WTC11 (cell line): ENCODE measurements at regions not wholly inside any gene's neighbourhood (a gene's known extent, or its start where the extent isn't known, plus 50 kb on each side); places are given as distances from the start of the nearest gene placed in this dataset.
"Not testable (repeated sequence)": the region's sequence is repeated elsewhere in the genome, so short reads cannot be mapped to it uniquely, and the experiment has no call there.

Experiments used
- ATAC-seq: fragments of 200-7000 bp; cut with Tn5 transposase; 2 replicates; pipeline ENCODE4 v1.10.0; 2021; ENCODE audit warnings: mild to moderate bottlenecking, moderate library complexity
- CTCF ChIA-PET: fragments of 300-600 bp; sonication (Branson Sonifier 250); formaldehyde crosslinking; loops from one replicate; lab custom pipeline; 2021; ENCODE audit warnings: antibody characterized with exemption; lab: Charles Lee
- POLR2A ChIA-PET: fragments of 350-600 bp; sonication (Branson Sonifier 250); formaldehyde crosslinking; loops from one replicate; lab custom pipeline; 2021; ENCODE audit warnings: antibody characterized with exemption; lab: Charles Lee
- DNase-seq: peaks from one replicate; pipeline ENCODE4 v3.0.0; 2021; ENCODE audit warnings: low spot score
- H3K27ac Mint-ChIP-seq: 2 replicates; pipeline ENCODE4 v1.8.0; 2021; ENCODE audit warnings: mixed read lengths
- H3K27me3 Mint-ChIP-seq: 2 replicates; pipeline ENCODE4 v1.8.0; 2021; ENCODE audit warnings: low read depth, mild to moderate bottlenecking, moderate library complexity, mixed read lengths
- H3K36me3 Mint-ChIP-seq: 2 replicates; pipeline ENCODE4 v1.8.0; 2021; ENCODE audit warnings: mixed read lengths
- H3K4me1 Mint-ChIP-seq: 2 replicates; pipeline ENCODE4 v1.8.0; 2022; ENCODE audit warnings: mixed read lengths
- H3K4me3 Mint-ChIP-seq: 2 replicates; pipeline ENCODE4 v1.8.0; 2021; ENCODE audit warnings: mild to moderate bottlenecking, moderate library complexity, mixed read lengths
- H3K9me3 Mint-ChIP-seq: 2 replicates; pipeline ENCODE4 v1.8.0; 2021; ENCODE audit warnings: mixed read lengths
- JUN ChIP-seq: sonication (generic); formaldehyde crosslinking; IDR thresholded peaks from 2 replicates; pipeline ENCODE4 v1.8.0; 2023; ENCODE audit warnings: mild to moderate bottlenecking, missing genetic modification reagents
- MXD4 ChIP-seq: fragments of 250-450 bp; sonication (Bioruptor Pico); IDR thresholded peaks from 2 replicates; pipeline ENCODE4 v1.8.0; 2021; ENCODE audit warnings: mild to moderate bottlenecking, moderate library complexity, borderline replicate concordance
- NFE2L1 ChIP-seq: sonication (generic); formaldehyde crosslinking; IDR thresholded peaks from 2 replicates; pipeline ENCODE4 v1.8.1; 2023; ENCODE audit warnings: missing genetic modification reagents
- OVOL2 ChIP-seq: fragments of 250-450 bp; sonication (Bioruptor Pico); IDR thresholded peaks from 2 replicates; pipeline ENCODE4 v1.9.0; 2021; ENCODE audit warnings: mild to moderate bottlenecking, borderline replicate concordance
- PREB ChIP-seq: sonication (generic); formaldehyde crosslinking; IDR thresholded peaks from 2 replicates; pipeline ENCODE4 v1.8.1; 2022; ENCODE audit warnings: mild to moderate bottlenecking, missing genetic modification reagents, moderate library complexity, borderline replicate concordance
- SMAD4 ChIP-seq: sonication (generic); formaldehyde crosslinking; IDR thresholded peaks from 2 replicates; pipeline ENCODE4 v1.8.0; 2022; ENCODE audit warnings: mild to moderate bottlenecking, missing genetic modification reagents
- ZNF138 ChIP-seq: sonication (generic); formaldehyde crosslinking; conservative IDR thresholded peaks from 2 replicates; pipeline ENCODE4 v1.8.1; 2022; ENCODE audit warnings: mild to moderate bottlenecking, moderate library complexity, missing genetic modification reagents
- ZNF317 ChIP-seq: sonication (generic); formaldehyde crosslinking; IDR thresholded peaks from 2 replicates; pipeline ENCODE4 v1.8.1; 2023; ENCODE audit warnings: low read depth, mild to moderate bottlenecking, moderate library complexity, missing genetic modification reagents, borderline replicate concordance
- ZNF512 ChIP-seq: sonication (generic); formaldehyde crosslinking; IDR thresholded peaks from 2 replicates; pipeline ENCODE4 v1.8.1; 2022; ENCODE audit warnings: missing genetic modification reagents, borderline replicate concordance
- TF ChIP-seq, protein P1 (sequence below): sonication (generic); formaldehyde crosslinking; IDR thresholded peaks from 2 replicates; pipeline ENCODE4 v1.8.1; 2023; ENCODE audit warnings: mild to moderate bottlenecking, missing genetic modification reagents, moderate library complexity
- TF ChIP-seq, protein P2 (sequence below): fragments of 250-450 bp; sonication (Bioruptor Pico); IDR thresholded peaks from 2 replicates; pipeline ENCODE4 v1.9.0; 2021; ENCODE audit warnings: moderate library complexity, mild to moderate bottlenecking, inconsistent platforms, borderline replicate concordance
- TF ChIP-seq, protein P3 (sequence below): fragments of 250-450 bp; sonication (Bioruptor Pico); IDR thresholded peaks from 2 replicates; pipeline ENCODE4 v1.8.0; 2021; ENCODE audit warnings: mild to moderate bottlenecking
- TF ChIP-seq, protein P4 (sequence below): sonication (generic); formaldehyde crosslinking; IDR thresholded peaks from 2 replicates; pipeline ENCODE4 v1.8.0; 2023; ENCODE audit warnings: mild to moderate bottlenecking, missing genetic modification reagents
- TF ChIP-seq, protein P5 (sequence below): sonication (generic); formaldehyde crosslinking; IDR thresholded peaks from 2 replicates; pipeline ENCODE4 v1.8.0; 2023; ENCODE audit warnings: missing genetic modification reagents, mild to moderate bottlenecking, borderline replicate concordance

DNA sequence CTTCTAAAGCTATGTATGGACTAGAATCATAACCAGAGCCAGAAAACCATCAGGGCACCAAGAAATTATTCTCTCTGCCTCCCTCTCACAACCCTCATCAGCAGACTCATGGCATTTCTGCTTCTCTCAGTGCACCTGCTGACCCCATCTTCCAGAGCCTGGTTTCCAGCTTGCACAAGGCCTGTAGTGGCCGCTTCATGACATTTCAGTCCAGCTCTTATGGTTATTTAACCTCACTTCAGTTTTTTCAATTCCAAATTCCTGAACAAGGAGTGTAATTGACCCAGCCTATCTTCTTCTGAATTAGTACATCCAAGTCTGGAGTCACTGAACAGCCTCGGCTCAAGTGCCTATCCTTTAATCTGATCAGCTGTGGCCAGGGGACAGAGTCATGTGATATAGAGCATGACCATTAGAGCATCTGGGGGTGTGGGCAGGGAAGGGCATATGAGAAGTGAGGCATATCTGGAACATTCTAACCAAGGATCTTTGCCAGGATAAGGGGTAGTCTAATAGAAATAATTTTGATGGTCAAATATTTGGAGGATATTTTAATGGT is 97.2 kb upstream of the TMEM17 start:
- CTCF ChIA-PET, result no interaction called here
- peaks cover 30% of the 10 kb centered on the region for H3K36me3 Mint-ChIP-seq
- H3K27me3 Mint-ChIP-seq, result peaks cover 6% of the 10 kb centered on the region
- no peaks in the 10 kb centered on the region for H3K4me1 Mint-ChIP-seq
- DNase-seq, result no peak
- no peak overlapping the region for H3K27ac Mint-ChIP-seq
- TF ChIP-seq JUN (CRISPR knock-in tag) (no peak), OVOL2 (CRISPR knock-in tag) (no peak), MXD4 (CRISPR knock-in tag) (no peak), PREB (no peak), NFE2L1 (no peak), ZNF138 (no peak)
- TF ChIP-seq, protein P1, sequence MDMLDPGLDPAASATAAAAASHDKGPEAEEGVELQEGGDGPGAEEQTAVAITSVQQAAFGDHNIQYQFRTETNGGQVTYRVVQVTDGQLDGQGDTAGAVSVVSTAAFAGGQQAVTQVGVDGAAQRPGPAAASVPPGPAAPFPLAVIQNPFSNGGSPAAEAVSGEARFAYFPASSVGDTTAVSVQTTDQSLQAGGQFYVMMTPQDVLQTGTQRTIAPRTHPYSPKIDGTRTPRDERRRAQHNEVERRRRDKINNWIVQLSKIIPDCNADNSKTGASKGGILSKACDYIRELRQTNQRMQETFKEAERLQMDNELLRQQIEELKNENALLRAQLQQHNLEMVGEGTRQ (CRISPR knock-in tag), result no peak
- TF ChIP-seq, protein P2, sequence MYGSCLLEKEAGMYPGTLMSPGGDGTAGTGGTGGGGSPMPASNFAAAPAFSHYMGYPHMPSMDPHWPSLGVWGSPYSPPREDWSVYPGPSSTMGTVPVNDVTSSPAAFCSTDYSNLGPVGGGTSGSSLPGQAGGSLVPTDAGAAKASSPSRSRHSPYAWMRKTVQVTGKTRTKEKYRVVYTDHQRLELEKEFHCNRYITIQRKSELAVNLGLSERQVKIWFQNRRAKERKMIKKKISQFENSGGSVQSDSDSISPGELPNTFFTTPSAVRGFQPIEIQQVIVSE (CRISPR knock-in tag), result no peak
- TF ChIP-seq, protein P3, sequence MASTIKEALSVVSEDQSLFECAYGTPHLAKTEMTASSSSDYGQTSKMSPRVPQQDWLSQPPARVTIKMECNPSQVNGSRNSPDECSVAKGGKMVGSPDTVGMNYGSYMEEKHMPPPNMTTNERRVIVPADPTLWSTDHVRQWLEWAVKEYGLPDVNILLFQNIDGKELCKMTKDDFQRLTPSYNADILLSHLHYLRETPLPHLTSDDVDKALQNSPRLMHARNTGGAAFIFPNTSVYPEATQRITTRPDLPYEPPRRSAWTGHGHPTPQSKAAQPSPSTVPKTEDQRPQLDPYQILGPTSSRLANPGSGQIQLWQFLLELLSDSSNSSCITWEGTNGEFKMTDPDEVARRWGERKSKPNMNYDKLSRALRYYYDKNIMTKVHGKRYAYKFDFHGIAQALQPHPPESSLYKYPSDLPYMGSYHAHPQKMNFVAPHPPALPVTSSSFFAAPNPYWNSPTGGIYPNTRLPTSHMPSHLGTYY (CRISPR knock-in tag), result no peak
- TF ChIP-seq, protein P4, sequence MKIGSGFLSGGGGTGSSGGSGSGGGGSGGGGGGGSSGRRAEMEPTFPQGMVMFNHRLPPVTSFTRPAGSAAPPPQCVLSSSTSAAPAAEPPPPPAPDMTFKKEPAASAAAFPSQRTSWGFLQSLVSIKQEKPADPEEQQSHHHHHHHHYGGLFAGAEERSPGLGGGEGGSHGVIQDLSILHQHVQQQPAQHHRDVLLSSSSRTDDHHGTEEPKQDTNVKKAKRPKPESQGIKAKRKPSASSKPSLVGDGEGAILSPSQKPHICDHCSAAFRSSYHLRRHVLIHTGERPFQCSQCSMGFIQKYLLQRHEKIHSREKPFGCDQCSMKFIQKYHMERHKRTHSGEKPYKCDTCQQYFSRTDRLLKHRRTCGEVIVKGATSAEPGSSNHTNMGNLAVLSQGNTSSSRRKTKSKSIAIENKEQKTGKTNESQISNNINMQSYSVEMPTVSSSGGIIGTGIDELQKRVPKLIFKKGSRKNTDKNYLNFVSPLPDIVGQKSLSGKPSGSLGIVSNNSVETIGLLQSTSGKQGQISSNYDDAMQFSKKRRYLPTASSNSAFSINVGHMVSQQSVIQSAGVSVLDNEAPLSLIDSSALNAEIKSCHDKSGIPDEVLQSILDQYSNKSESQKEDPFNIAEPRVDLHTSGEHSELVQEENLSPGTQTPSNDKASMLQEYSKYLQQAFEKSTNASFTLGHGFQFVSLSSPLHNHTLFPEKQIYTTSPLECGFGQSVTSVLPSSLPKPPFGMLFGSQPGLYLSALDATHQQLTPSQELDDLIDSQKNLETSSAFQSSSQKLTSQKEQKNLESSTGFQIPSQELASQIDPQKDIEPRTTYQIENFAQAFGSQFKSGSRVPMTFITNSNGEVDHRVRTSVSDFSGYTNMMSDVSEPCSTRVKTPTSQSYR (CRISPR knock-in tag), result no peak
- TF ChIP-seq, all 79 proteins: peak for 0
- POLR2A ChIA-PET, result no interaction called here
- H3K4me3 Mint-ChIP-seq, result no peak overlapping the region
- H3K9me3 Mint-ChIP-seq, result peaks cover 52% of the 10 kb centered on the region
- no peak for ATAC-seq

DNA sequence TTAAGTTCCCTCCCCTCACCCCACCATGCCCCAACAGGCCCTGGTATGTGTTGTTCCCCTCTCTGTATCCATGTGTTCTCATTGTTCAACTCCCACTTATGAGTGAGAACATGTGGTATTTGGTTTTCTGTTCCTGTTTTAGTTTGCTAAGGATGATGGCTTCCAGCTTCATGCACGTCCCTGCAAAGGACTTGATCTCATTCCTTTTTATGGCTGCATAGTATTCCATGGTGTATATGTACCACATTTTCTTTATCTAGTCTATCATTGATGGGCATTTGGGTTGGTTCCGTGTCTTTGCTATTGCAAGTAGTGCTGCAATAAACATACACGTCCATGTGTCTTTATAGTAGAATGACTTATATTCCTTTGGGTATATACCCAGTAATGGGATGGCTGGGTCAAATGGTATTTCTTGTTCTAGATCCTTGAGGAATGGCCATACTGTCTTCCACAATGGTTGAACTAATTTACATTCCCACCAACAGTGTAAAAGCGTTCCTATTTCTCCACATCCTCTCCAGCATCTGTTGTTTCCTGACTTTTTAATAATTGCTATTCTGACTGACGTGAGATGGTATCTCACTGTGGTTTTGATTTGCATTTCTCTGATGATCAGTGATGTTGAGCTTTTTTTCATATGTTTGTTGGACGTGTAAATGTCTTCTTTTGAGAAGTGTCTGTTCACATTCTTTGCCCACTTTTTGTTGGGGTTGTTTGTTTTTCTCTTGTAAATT is 93.8 kb upstream of the TMEM17 start:
- H3K4me1 Mint-ChIP-seq, POLR2A ChIA-PET, ATAC-seq, CTCF ChIA-PET, H3K4me3 Mint-ChIP-seq, H3K27ac Mint-ChIP-seq, DNase-seq, H3K27me3 Mint-ChIP-seq: not testable (repeated sequence)
- peak; percentile 50; the same call in 1 of the 2 replicates for TF ChIP-seq ZNF317 (CRISPR knock-in tag)
- Mint-ChIP-seq H3K9me3 (peaks cover 29% of the 10 kb centered on the region), H3K36me3 (peaks cover 16% of the 10 kb centered on the region)

DNA sequence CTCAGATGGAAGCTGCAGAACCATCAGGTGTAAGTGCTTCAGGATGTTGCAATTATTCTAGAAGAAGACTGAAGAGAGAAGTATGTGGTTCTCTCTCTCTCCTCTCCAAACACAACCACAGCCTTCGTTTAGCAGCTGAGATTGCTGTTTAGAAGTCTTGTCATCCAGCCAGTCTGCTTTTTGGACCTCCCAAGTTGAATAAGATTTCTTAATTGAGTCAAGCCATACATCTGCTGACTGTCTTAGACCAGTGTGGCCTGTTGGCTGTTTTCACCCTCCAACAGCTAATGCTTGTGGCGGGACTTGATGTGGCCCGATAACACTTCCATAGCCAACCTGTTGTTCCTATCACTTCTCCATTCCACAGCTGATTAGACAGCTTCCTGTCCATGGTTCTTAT is 91.3 kb upstream of the TMEM17 start:
- POLR2A ChIA-PET, result interaction anchor here (0.5 kb wide), 1 partner anchor 159 kb away, joined by 4 read pairs; no protein-coding TSS in a partner anchor
- ATAC-seq, result no peak
- Mint-ChIP-seq H3K4me1 (no peaks in the 10 kb centered on the region), H3K36me3 (peaks cover 5% of the 10 kb centered on the region), H3K27ac (no peak overlapping the region), H3K27me3 (no peaks in the 10 kb centered on the region), H3K9me3 (peaks cover 12% of the 10 kb centered on the region), H3K4me3 (no peak overlapping the region)
- DNase-seq, result no peak
- CTCF ChIA-PET, result no interaction called here
- TF ChIP-seq, protein P1 (CRISPR knock-in tag), result no peak
- TF ChIP-seq ZNF512 (no peak), SMAD4 (CRISPR knock-in tag) (no peak)
- TF ChIP-seq, protein P5, sequence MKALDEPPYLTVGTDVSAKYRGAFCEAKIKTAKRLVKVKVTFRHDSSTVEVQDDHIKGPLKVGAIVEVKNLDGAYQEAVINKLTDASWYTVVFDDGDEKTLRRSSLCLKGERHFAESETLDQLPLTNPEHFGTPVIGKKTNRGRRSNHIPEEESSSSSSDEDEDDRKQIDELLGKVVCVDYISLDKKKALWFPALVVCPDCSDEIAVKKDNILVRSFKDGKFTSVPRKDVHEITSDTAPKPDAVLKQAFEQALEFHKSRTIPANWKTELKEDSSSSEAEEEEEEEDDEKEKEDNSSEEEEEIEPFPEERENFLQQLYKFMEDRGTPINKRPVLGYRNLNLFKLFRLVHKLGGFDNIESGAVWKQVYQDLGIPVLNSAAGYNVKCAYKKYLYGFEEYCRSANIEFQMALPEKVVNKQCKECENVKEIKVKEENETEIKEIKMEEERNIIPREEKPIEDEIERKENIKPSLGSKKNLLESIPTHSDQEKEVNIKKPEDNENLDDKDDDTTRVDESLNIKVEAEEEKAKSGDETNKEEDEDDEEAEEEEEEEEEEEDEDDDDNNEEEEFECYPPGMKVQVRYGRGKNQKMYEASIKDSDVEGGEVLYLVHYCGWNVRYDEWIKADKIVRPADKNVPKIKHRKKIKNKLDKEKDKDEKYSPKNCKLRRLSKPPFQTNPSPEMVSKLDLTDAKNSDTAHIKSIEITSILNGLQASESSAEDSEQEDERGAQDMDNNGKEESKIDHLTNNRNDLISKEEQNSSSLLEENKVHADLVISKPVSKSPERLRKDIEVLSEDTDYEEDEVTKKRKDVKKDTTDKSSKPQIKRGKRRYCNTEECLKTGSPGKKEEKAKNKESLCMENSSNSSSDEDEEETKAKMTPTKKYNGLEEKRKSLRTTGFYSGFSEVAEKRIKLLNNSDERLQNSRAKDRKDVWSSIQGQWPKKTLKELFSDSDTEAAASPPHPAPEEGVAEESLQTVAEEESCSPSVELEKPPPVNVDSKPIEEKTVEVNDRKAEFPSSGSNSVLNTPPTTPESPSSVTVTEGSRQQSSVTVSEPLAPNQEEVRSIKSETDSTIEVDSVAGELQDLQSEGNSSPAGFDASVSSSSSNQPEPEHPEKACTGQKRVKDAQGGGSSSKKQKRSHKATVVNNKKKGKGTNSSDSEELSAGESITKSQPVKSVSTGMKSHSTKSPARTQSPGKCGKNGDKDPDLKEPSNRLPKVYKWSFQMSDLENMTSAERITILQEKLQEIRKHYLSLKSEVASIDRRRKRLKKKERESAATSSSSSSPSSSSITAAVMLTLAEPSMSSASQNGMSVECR, result no peak
